ENCODE measurements at regions not wholly inside any gene's neighbourhood (a gene's known extent, or its start where the extent isn't known, plus 50 kb on each side); places are given as distances from the start of the nearest gene placed in this dataset.

GRCh38 chr4:152243896-152244595 is 291.8 kb downstream of the FBXW7 start:
- no peak overlapping the region for H3K27ac Mint-ChIP-seq
- no peaks in the 10 kb centered on the region for H3K9me3 Mint-ChIP-seq
- H3K4me1 Mint-ChIP-seq, result peaks cover 33% of the 10 kb centered on the region
- DNase-seq, result no peak
- TF ChIP-seq, protein P1, sequence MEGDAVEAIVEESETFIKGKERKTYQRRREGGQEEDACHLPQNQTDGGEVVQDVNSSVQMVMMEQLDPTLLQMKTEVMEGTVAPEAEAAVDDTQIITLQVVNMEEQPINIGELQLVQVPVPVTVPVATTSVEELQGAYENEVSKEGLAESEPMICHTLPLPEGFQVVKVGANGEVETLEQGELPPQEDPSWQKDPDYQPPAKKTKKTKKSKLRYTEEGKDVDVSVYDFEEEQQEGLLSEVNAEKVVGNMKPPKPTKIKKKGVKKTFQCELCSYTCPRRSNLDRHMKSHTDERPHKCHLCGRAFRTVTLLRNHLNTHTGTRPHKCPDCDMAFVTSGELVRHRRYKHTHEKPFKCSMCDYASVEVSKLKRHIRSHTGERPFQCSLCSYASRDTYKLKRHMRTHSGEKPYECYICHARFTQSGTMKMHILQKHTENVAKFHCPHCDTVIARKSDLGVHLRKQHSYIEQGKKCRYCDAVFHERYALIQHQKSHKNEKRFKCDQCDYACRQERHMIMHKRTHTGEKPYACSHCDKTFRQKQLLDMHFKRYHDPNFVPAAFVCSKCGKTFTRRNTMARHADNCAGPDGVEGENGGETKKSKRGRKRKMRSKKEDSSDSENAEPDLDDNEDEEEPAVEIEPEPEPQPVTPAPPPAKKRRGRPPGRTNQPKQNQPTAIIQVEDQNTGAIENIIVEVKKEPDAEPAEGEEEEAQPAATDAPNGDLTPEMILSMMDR (IDR thresholded peaks at IDR 0.05), result no peak
- no peak overlapping the region for H3K4me3 Mint-ChIP-seq
- no peaks in the 10 kb centered on the region for H3K36me3 Mint-ChIP-seq (ENCODE audit: low read depth)
- no peaks in the 10 kb centered on the region for H3K27me3 Mint-ChIP-seq (ENCODE audit: low read depth, poor library complexity)

GRCh38 chr4:152243206-152243605 is 292.7 kb downstream of the FBXW7 start:
- Mint-ChIP-seq H3K9me3 (no peaks in the 10 kb centered on the region), H3K27me3 (ENCODE audit: low read depth, poor library complexity) (no peaks in the 10 kb centered on the region), H3K36me3 (ENCODE audit: low read depth) (no peaks in the 10 kb centered on the region), H3K4me1 (peaks cover 33% of the 10 kb centered on the region), H3K4me3 (no peak overlapping the region), H3K27ac (no peak overlapping the region)
- DNase-seq, result no peak
- TF ChIP-seq, protein P1 (IDR thresholded peaks at IDR 0.05), result no peak

DNA sequence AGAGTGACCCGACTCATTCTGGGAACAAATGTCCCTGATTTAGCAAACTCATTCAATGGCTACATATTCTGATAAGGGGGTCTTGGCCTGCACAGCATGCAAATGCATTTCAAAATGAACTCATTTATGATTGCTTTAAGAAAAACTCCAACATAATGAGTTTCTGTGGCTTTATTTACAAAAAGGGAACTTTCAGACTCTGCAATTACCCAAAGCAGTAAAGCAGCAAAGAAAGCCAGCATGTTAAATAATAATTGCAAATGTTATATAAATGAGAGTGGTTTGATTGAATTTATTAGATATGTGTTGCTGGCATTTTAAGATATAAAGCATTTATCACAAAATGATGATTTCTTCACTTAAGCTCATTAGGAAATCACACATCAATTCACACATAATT is 295.7 kb downstream of the FBXW7 start:
- TF ChIP-seq, protein P1 (IDR thresholded peaks at IDR 0.05), result no peak
- Mint-ChIP-seq H3K4me3 (no peak overlapping the region), H3K4me1 (peaks cover 19% of the 10 kb centered on the region), H3K9me3 (no peaks in the 10 kb centered on the region), H3K36me3 (ENCODE audit: low read depth) (no peaks in the 10 kb centered on the region), H3K27me3 (ENCODE audit: low read depth, poor library complexity) (no peaks in the 10 kb centered on the region), H3K27ac (no peak overlapping the region)
- no peak for DNase-seq

DNA sequence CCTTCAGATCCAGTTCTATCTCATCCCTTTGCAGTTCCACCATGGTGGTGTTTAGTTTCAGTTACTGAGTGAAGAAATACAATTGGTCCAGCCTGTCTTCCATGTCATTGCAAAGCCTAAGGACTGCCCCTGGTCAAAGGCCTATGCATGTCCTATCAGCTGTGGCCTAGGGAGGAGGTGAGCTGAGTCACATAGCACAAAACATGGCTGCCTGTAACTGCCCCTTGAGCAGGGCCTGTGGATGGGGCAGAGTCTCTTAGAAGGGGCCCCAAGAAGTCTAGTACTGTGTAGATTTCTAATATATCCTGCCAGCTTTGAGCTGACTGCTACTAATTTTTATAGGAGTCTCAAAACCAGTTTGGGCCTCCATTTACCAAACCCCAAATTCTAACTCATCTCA is 296.7 kb downstream of the FBXW7 start:
- Mint-ChIP-seq H3K4me1 (peaks cover 19% of the 10 kb centered on the region), H3K27me3 (ENCODE audit: low read depth, poor library complexity) (no peaks in the 10 kb centered on the region), H3K36me3 (ENCODE audit: low read depth) (no peaks in the 10 kb centered on the region), H3K27ac (no peak overlapping the region), H3K4me3 (no peak overlapping the region), H3K9me3 (no peaks in the 10 kb centered on the region)
- TF ChIP-seq, protein P1 (IDR thresholded peaks at IDR 0.05), result no peak
- no peak for DNase-seq

DNA sequence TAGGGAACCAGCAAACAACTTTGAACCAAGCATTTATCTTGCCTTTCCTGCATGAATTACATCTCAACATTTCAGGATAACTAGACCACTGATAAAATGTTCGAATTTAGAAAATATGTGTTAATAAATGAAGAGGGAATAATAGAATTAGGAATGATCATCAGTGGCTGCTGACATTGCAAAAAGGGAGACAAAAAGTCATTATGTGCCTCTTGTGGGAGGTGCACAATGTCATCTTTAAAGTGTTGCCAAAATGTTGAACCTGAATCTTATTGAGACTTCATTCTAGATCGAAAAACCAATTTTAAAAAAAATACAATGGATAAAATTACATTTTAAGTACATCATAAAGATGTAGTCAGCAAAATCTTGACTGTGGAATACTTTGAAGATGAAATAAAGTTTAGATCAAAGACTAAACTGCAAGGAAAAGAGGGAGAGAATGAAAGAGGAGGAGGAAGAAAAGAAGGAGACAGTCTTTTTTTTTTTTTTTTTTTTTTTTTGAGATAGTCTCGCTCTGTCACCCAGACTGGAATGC is 299.3 kb downstream of the FBXW7 start:
- H3K27me3 Mint-ChIP-seq (ENCODE audit: low read depth, poor library complexity), result peaks cover 7% of the 10 kb centered on the region
- peaks cover 1% of the 10 kb centered on the region for H3K9me3 Mint-ChIP-seq
- H3K4me3 Mint-ChIP-seq, result no peak overlapping the region
- no peaks in the 10 kb centered on the region for H3K36me3 Mint-ChIP-seq (ENCODE audit: low read depth)
- H3K4me1 Mint-ChIP-seq, result no peaks in the 10 kb centered on the region
- no peak overlapping the region for H3K27ac Mint-ChIP-seq
- DNase-seq, result no peak
- TF ChIP-seq, protein P1 (IDR thresholded peaks at IDR 0.05), result no peak

GRCh38 chr4:152235718-152236117 is 300.2 kb downstream of the FBXW7 start:
- Mint-ChIP-seq H3K27ac (no peak overlapping the region), H3K4me1 (no peaks in the 10 kb centered on the region), H3K27me3 (ENCODE audit: low read depth, poor library complexity) (peaks cover 8% of the 10 kb centered on the region), H3K9me3 (peaks cover 7% of the 10 kb centered on the region), H3K4me3 (no peak overlapping the region), H3K36me3 (ENCODE audit: low read depth) (no peaks in the 10 kb centered on the region)
- no peak for DNase-seq
- TF ChIP-seq, protein P1 (IDR thresholded peaks at IDR 0.05), result no peak

All from nephron progenitor cell (in vitro differentiated cells).